SIG-M5 treated with dmso at 0.1 percent for 504 hours (cell line): ENCODE measurements at regions not wholly inside any gene's neighbourhood (a gene's known extent, or its start where the extent isn't known, plus 50 kb on each side); places are given as distances from the start of the nearest gene placed in this dataset.
A peak's percentile ranks its signal among the peaks of the same experiment; 100 is the strongest.

Experiments
- DNase-seq: peaks from one replicate; lab custom pipeline; 2025; ENCODE audit not compliant: unreplicated experiment; lab: John Stamatoyannopoulos, UW

DNA sequence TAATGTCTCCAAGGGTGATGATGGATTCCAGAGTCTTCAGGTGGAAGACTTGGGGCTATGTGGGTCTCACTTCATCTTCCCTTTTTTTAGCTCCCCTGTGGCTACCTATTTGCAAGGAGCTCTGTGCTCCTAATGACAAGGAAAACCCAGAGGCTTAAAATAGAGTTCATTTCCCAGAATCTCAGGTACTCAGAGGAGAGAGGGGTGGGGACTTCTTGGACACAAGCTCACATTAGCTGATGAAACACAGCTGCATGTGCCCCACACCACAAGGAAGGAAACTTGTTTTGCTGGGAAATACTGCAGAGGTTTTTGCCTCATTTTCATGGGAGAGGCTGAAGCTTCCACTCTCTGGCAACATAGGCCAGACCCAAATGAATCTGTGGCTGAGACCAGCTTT, 138.6 kb upstream of the SLC1A4 start:
- DNase-seq, result no peak

DNA sequence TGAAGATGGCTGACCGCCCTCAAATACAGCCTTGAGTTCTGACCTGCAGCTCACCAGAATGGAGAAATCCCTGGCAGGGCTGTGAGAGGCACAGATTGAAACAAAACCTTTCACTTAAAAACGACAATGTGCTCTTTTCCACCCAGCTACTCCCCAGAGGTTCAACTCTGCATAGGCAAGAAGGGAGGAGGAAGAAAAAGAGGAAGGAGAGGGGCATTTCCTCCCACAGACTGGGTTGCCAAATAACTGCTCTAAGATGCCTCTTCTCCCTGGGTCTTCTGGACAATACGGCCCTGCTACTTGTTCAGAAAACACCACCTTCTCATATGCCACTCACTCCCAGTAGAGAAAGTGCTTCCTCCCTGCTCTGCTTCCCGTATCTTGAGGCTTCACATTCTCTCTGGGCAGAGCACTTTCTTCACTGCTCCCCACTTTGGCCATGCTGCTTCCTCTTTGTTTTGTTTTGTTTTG, 136.4 kb upstream of the SLC1A4 start:
- peak; percentile 100 for DNase-seq

DNA sequence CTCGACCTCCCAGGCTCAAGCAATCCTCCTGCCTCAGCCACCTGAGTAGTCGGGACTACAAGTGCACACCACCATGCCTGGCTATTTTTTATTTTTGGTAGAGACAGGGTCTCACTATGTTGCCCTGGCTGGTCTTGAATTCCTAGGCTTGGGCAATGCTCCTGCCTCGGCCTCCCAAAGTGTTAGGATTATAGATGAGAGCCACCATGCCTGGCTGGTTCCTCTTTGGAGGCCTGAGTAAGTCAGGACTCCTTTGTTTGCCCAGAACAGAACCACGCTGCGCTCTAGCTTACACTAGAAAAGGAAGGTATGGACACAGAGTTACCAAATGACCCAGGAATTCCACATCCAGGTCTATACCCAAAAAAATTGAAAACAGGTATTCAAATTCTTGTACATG, 135.9 kb upstream of the SLC1A4 start:
- no peak for DNase-seq

DNA sequence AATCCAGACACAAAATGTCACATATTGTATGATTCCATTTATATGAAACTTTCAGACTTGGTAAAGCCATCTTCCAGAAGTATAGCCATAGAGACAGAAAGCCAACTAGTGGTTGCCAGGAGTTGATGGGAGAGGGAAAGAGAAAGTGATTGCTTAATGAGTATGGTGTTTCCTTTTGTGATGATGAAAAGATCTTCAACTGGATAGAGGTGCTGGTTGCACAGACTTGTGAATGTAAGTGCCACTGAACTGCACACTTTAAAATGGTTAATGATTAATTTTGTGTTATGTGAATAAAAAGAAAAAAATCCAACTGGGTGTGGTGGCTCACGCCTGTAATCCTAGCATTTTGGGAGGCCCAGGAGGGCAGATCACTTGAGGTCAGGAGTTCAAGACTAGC, 135.3 kb upstream of the SLC1A4 start:
- DNase-seq, result peak; percentile 84

DNA sequence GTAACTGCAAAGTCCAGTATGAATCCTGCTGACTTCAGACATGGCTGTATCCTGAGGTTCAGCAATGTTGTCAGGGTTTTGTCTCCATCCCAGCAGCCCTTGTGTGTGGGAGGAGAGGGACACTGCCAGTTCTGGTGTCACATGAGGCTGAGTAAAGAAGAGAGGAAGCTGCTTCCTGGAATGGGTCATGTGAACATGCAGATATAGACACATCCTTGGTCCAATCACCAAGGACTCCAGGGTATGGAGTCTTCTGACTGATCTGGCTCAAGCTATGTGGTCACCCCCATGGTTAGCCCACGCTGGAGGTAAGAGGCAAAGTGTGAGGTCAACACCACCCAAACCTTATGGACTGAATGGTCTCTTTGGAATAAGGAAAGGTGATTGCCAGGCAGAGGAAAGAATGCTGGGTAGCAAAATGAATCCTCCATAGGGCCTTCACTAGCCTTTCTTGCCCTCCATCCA, 134.4 kb upstream of the SLC1A4 start:
- peak; percentile 58 for DNase-seq

DNA sequence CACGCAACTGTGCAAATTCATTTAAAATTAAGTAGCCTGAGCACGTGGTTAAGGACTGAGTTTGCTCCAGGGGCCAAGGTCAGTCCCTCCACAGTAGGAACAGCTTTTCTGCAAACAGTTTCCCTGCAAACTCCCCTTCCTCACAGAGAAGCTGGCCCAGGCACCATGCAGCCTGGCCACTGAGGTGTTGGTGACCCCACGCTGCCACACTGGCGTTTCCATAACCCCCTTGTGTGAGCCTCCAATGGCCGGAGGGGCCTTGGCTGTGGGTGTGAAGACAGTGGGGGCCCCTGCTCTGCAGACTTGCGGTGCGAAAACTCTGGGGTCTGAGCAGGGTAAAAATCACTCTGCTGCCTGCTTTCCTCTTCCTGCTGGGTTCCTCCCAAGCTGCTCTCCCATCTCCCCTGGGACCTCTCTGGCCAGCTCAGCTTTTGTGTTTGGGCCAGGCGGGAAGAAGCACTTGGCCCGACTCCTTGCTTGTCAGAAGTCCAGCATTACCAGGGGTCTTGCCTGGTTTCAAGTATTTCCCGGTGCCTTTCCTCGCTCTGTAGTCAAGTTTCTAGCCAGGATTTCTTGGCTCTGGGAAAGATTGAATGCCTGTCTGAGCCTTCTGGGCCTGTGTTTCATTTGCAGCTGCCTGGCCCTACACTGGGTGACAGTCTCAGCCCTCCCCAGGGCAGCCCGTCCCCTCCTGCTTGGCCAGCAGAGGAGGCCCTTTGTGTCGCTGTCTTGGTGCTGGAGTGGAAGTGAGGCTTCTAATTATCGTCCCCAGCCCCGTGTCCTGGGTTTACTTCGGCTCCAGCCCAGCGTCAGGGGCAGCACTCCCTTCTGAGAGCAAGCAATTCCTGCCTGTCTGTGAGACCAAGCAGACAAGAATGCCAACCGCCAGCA, 131.4 kb upstream of the SLC1A4 start:
- DNase-seq, result no peak

DNA sequence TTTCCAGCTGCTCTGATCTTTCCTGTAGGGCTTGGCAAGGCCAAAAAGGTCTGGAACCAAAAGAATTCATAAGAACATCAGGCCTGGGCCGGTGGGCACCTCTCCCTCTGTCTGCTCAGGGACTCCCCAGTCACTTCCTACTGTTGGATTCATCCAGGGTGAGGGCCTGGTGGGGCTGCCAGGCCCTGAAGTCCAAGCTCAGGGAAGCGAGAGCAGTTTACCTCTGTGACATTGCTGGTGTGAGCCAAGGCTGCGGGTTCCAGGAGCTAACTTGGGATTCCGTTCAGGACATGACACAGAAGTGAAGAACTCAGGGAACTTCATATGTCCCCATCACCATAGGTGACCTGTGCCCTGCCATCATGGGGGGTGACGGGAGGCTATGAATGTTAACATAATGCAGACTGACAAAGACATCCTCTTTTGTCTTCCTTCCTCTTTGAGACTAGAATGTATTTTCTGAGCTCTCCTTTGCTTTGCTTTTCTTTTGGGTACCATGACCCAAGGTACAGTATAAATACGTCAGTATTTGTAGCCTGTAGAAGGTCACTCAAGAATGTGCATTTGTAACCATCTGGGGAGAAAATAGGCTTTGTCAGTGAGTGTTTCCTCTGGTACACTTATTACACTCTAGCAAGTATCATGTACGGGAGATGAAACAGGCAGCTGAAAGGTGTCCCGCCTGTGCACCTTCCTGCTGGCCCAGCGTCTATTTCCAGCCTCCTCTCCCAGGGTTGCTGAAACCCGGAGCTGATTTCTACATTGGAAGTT, 130.5 kb upstream of the SLC1A4 start:
- peak; percentile 73 for DNase-seq

DNA sequence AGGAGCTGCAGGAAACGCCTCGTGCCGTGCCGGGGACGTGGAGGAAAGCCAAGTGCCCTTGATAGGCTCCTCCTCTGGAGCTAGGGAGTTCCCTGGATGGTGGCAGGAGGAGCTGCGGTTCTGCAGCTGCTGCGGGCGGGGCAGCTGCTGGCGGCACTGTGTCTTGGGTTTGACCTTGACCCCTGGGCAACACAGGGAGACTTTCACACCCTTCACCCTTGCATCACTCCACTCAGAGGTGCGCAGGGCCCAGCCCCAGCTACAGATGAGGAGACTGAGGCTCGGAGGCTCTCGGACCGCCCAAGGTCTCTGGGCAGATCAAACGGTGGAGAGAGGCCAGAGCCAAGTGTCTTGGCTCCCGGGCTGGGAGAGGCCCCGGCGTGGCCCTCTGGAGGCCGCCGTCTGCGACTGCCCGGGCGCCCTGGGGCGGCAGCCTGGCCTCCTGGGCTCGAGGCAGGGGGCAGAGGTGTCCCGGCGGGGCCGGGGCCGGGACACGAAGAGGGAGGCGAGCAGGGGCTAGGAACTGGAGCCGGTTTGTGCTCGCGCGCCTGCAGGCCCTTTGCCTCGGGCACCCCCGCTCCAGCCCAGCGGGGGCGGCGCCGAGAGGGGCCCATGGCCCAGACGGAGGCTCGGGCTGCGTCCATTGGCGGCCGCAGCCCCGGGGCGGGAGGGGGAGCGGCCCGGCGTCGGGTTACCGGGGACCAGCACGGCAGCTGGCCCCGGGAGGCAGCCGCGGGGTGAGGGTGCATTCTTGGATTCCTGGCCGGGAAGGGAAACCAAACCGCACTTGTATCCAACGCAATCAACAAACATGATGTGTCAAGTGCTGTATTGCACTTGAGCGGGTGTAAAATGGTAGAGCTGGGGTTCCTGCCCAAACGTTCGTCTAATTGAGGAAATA, 129.6 kb upstream of the SLC1A4 start:
- DNase-seq, result peak; percentile 83

DNA sequence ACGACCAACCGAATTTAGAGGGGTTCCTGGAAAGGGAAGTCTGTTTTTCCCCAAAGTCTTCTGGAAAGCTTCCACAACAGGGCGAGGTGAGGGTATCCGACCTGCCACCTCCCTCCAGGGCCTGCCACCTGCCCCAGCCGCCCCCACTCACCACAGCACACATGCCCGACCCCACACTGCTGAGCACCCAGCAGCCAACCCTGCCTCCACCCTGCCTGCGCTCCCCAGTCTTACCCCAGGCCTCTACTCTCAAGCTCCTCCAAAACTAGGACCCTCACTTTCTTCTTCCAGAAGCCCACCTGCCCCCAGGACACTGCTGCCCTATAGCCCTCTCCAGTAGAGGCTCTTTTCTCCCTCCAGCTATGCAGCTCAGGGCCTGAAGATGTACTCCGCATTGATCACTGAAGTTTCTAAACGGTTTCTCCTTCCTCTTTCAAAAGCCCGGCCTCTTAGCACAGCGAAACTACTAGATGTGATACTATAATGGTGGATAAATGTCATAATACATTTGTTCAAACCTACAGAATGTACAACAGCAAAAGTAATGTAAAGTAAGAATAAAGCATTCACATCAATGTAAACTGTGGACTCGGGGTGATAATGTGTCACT, 128.8 kb upstream of the SLC1A4 start:
- peak; percentile 73 for DNase-seq

DNA sequence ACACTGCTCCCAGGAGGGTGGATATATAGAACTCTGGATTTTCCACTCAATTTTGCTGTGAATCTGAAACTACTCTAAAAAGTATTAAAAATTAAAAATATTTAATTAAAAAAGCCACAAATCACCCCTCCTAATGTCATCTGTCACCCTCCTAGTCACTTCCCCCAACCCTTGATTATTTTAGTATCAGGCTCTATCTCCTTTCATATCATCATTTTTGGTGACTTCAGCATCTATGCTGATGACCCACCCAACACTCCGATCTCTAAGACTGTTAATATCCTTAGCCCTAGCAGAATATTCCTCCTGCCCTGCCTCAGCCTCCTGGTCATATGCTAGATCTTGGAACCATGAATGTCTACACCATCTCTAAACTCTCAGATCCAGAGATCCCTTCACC, 128.3 kb upstream of the SLC1A4 start:
- no peak for DNase-seq

DNA sequence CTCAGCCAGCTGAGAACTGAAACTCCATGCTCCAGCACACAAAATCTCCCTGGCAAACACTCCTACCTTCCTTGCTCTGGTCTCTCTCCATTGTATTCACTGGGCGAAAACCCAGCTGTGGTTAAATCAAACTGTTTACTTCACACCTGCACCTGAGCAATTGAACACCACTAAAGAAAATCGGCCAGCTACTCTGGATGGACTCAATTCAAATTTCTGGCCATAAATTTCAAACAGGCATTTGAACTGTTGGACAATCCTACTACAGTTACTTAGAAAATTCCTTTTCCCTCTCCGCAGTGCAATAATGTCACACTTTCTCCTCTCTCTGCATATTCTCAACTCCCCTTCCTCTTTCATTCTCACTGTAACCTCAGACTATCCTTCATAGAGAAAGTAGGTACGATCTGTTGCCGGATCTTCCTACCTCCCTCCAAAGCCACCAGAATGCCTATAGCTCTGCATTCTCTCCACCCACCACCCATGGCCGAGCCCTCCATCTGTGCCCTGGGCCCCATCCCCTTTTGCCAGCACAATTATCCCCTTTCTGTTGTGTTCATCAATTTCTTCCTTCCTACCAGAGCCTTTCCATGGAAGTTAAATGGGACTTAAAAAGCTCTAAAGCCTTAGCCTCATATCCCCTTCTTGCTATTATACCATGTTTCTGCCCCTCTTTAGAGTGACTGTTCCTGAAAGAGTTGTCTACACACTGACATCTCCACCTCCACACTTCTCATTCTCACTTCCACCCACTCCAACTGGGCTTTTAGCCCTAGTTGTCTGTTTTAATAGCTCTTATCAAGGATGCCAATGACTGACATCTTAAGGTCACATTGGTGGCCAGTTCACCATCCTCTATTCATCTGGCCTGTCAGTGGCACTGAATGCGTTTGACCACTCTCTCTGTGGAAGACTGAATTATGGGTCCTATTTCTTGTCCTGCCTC, 127.5 kb upstream of the SLC1A4 start:
- DNase-seq, result peak; percentile 83

DNA sequence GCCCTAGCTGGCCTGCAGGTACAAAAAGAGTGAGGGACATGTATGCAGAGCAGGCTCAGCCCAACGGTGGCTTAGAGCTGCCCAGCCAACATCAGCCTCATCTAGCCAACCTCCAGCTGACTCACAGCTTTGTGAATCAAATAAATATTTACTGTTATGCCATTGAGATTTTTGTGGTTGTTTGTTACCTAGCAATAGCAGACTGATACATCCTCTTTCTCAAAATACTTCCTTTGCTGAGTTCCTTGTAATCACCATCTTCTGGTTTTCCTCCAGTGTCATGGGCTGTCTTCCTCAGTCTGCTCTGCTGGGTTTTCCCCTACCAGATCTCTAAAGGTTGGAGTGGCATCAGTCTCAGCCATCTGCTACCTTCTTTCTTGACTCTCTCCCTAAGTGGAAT, 126.6 kb upstream of the SLC1A4 start:
- peak; percentile 48 for DNase-seq

DNA sequence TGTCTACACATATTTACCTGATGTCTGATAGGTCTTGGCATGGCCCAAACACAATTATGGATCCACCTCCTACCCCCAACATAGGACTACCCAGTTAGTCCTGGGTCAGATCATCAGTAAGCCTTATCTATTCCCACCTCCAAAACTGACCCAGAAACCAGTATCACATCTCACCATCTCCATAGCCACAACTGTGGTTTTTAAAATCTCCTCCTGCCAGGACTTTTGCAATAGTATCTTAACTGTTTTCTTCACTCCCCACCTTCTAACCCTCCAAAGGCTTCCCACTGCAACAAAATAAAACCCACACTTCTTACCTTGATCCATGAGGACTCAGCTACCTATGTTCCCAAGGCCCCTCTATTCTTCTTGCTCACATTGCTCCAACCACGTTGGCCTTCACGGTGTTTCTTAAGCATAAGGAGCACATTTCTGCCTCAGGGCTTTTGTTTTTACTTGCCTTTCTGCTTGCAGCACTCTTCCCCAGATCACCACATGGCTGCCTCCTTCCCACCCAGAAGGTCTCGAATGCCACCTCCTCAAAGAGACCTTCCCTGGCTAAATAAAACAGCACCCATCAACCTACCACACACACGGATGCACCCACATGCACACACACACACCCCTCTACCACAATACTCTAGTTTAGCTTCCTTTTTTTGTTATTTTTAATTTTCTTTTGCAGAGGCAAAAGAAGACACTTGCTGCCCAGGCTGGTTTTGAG, 125.9 kb upstream of the SLC1A4 start:
- DNase-seq, result peak; percentile 83

DNA sequence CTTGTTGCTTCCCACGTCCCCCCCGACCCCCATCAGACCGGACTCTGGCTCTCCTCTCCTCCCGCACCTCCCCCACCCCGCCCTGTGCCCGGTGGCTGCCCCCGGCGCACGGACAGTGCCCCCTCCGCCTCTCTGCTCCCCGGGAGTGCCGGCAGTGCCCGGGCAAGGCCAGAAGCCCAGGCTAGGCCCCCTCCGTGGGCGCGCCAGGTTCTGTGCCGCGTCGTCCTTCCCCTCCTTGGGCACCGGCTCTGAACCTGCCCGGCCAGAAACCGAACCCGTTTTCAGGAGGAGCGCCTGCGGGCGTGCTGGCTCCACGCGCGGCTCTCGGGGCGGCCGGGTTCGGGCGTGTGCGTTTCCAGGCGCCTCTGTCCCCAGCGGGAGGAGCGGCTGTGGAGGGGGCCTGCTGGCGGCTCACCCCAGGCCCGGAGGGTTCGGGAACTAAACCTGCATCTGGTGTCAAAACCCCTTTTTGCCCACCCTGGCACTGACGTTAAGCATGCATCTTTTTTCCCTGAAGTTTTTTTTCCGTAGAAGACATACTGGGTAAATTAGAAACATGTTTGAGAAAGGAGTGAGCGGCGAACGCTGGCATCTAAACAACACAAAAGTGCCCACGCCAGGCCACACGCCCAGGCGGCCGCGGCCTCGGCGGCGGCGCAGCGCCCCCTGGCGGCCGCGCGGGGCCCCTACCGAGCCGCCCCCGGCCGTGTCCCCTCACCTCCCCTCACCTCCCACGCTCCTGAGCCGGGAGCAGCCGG, 123.9 kb upstream of the SLC1A4 start:
- DNase-seq, result peak; percentile 57

DNA sequence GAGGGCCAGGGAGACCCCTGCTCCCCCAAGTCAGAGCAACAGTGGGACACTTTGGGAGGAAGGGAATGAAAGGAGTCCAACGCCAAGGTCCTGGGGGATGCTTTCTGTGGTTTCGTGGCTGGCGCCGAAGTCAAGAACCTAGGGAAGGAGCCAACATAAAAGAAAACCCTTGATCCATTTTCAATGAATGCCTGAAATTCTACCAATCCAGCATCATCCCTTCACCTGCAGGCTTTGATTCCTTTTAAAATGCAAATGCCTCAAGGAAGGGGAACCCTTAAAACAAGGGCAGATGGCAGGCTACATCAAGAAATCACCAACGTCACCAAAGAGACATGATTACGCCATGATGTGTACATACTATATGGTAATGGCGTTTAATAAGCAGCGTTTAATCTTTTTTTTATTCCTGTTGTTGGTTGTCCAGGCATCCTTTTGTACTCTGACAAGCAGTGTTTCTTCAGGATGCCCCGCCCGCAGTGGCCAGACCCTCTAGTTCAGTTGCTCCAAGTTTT, 123.3 kb upstream of the SLC1A4 start:
- no peak for DNase-seq

DNA sequence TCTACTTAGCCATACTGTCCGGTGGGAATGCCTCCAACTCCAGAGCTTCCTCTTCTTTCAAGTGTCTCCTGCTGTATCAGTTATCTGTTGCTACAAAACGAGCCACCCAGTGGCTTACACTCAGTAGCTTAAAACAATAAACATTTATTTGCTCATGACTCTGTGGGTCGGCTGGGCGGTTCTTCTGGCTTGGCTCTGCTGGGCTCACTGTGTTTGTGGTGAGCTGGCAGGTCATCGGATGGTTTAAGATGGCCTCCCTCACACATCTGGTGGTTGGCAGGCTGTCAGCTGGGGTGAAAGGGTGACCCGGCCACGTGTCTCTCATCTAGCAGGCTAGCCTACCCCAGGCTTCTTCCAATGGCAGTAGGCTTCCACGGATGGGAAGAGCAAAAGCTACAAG, 122.4 kb upstream of the SLC1A4 start:
- no peak for DNase-seq

DNA sequence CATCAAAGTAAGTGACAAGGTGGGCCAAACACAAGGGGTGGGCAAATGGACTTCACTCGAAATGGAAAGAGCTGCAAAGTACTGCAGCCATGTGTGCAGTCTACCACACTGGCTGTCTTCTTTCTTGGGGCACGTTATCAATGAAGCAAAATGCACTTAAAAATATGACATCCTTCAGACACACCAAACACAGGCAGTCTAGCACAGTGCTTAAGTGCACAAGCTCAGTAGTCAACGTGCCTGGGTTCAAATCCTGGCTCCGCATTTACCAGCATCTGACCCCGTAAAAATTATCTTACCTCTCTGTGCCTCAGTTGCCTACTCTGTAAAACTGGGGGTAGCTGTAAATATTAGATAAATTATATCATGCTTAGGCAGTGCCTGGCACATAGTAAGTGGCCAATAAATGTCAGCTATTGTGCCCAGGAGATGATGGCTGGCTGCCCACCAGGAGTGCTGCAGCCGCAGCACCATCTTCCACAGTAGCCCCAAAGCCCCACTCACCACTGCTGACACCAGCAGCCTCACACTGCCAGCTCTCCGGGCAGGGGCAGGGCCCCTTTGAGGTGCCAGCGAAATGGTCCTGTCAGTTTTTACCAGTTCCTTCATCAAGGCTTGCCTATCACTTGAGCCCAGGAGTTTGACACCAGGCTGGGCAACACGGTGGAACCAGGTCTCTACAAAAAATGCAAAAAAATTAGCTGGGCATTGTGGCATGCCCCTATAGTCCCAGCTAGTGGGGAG, 121.8 kb upstream of the SLC1A4 start:
- DNase-seq, result no peak
